RWPE1 (cell line): ENCODE measurements at regions not wholly inside any gene's neighbourhood (a gene's known extent, or its start where the extent isn't known, plus 50 kb on each side); places are given as distances from the start of the nearest gene placed in this dataset.

ENCODE experiments used
- CTCF ChIA-PET: fragments of 350-600 bp; sonication (Branson Sonifier 250); formaldehyde crosslinking; extraction: SDS; loops from one replicate; lab custom pipeline; 2021; lab: Yijun Ruan, JAX
- POLR2A ChIA-PET: fragments of 400-600 bp; formaldehyde crosslinking; extraction: SDS; loops from one replicate; lab custom pipeline; 2020; ENCODE audit warnings: antibody characterized with exemption; ENCODE audit not compliant: low non-redundant PET; lab: Yijun Ruan, JAX
- DNase-seq: peaks from one replicate; pipeline ENCODE4 v3.0.0; 2012; ENCODE audit warnings: low spot score
- H3K27ac ChIP-seq: fragments of 450-650 bp; 2 replicates; pipeline ENCODE4 v1.5.1; 2017
- CTCF ChIP-seq: fragments of 450-650 bp; conservative IDR thresholded peaks from 2 replicates; pipeline ENCODE4 v1.5.1; 2017; ENCODE audit warnings: low read depth, mild to moderate bottlenecking

- ChIA-PET POLR2A (no interaction called here), CTCF (no interaction called here)
- H3K27ac ChIP-seq, result no peak overlapping the region
- TF ChIP-seq CTCF, result no peak
- DNase-seq, result no peak
Measured at GRCh38 chr14:35979531-35979930, 153.4 kb downstream of the BRMS1L start.

- ChIA-PET CTCF (no interaction called here), POLR2A (no interaction called here)
- no peak for DNase-seq
- no peak overlapping the region for H3K27ac ChIP-seq
- no peak for TF ChIP-seq CTCF
Measured at GRCh38 chr14:35978561-35978960, 152.4 kb downstream of the BRMS1L start.

GRCh38 chr14:35975814-35976213, 149.7 kb downstream of the BRMS1L start:
- no peak for TF ChIP-seq CTCF
- no peak overlapping the region for H3K27ac ChIP-seq
- DNase-seq, result no peak
- POLR2A ChIA-PET, result interaction anchor here (0.6 kb wide), 1 partner anchor 20 kb away, joined by 3 read pairs; no protein-coding TSS in a partner anchor
- CTCF ChIA-PET, result no interaction called here

GRCh38 chr14:35973770-35974169, 147.6 kb downstream of the BRMS1L start:
- no peak overlapping the region for H3K27ac ChIP-seq
- no peak for TF ChIP-seq CTCF
- POLR2A ChIA-PET, result no interaction called here
- CTCF ChIA-PET, result no interaction called here
- no peak for DNase-seq

DNA sequence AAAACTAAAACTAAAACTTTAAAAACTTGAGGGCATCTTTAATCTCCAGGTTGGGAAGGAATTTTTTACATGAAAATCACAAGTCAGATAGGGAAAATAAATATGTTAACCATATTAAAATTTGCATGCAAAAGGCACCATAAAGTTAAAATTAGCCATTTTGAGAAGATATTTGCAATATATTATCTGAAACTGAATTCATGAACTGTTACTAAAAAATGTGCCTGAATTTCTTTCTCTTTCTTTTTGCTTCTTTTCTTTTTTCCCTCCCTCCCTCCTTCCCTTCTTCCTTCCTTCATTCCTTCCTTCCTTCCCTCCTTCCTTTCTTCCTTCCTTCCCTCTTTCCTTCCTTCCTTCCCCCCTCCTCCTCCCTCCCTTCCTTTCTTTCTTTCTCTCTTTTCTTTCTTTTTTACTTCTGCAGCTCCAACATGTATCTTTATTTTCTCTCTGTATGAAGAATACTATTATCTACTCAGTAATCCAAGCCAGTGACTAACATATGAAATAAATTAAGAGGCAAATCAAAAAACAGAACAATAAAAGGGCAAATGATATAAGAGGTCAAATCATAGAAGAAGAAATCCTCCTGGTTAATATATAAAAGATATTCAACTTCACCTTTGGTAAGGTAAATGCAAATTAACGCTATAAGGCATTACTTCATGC, 146.0 kb downstream of the BRMS1L start:
- CTCF ChIA-PET, result no interaction called here
- no peak for TF ChIP-seq CTCF
- POLR2A ChIA-PET, result no interaction called here
- H3K27ac ChIP-seq, result no peak overlapping the region
- DNase-seq, result no peak

DNA sequence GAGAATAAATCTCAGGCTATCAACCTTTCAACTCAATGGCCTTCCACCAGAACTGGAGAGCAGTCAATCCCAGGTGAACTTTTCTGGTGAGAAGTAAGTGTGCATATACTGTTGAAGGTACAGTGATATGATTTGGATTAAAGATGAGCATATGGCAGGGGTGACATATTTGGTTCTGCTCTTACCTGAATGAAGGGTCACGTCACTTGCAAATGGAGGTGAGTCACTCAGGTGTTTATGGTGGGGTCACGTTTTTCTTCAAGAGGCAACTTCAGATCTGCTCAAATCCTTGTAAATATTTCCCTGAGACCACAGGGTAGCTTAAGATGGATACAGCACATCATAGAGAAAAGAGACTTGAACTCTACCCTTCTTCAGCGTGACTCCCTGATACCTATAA, 143.2 kb downstream of the BRMS1L start:
- POLR2A ChIA-PET, result no interaction called here
- no peak for TF ChIP-seq CTCF

More for the DNA sequence above, 143.2 kb downstream of the BRMS1L start:
- CTCF ChIA-PET, result no interaction called here
- no peak for DNase-seq
- H3K27ac ChIP-seq, result no peak overlapping the region
